HCT116 (cell line): ENCODE measurements at regions not wholly inside any gene's neighbourhood (a gene's known extent, or its start where the extent isn't known, plus 50 kb on each side); places are given as distances from the start of the nearest gene placed in this dataset.

ENCODE experiments used
- ATAC-seq: fragments of 200-7000 bp; cut with Tn5 transposase; 2 replicates; pipeline ENCODE4 v1.9.1; 2020; ENCODE audit warnings: mild to moderate bottlenecking, moderate library complexity
- BruUV-seq: library from RNA; stranded (reverse); fragments of 400-500 nt; replicated peaks from 2 replicates; lab custom pipeline; 2021; lab: Mats Ljungman, UMichigan
- CTCF ChIA-PET: fragments of 300-600 bp; sonication (Branson Sonifier 250); formaldehyde crosslinking; loops from one replicate; lab custom pipeline; 2021; ENCODE audit warnings: antibody characterized with exemption; lab: Charles Lee
- POLR2A ChIA-PET: fragments of 300-600, 350-600 bp; sonication (Branson Sonifier 250); formaldehyde crosslinking; loops from one replicate; lab custom pipeline; 2021; ENCODE audit warnings: antibody characterized with exemption; lab: Charles Lee
- RAD21 ChIA-PET, 2 experiments: fragments of 300-600 bp; sonication (Branson Sonifier 250); formaldehyde crosslinking; loops; one replicate each; lab custom pipeline; 2023; ENCODE audit warnings: low total read pairs in 2 of 2; ENCODE audit not compliant: uncharacterized antibody in 2 of 2, unreplicated experiment in 2 of 2, low non-redundant PET in 1 of 2; lab: Charles Lee
- DNase-seq: peaks from one replicate; pipeline ENCODE4 v3.0.0-alpha.2; 2010; ENCODE audit warnings: low read depth, low spot score
- H2AFZ ChIP-seq: fragments of 200-600 bp; shearing (Covaris generic), sonication (generic); 2 replicates; pipeline ENCODE4 v1.6.1; 2017; ENCODE audit warnings: low read depth, mixed run types, mixed read lengths, antibody characterized with exemption, low read length; ENCODE audit not compliant: poor library complexity, severe bottlenecking
- H3K27ac ChIP-seq: 2 replicates; pipeline ENCODE4 v1.5.1; 2012; ENCODE audit warnings: low read depth, low read length
- H3K27me3 ChIP-seq: fragments of 200-600 bp; sonication (generic); 2 replicates; pipeline ENCODE4 v1.6.1; 2016; ENCODE audit warnings: mixed run types, low read length, mixed read lengths; ENCODE audit not compliant: insufficient read depth
- H3K36me3 ChIP-seq, 2 experiments: fragments of 200-500 bp in 1 of 2; fragments of 200-600 bp in 1 of 2; sonication (Bioruptor generic) in 1 of 2; sonication (generic) in 1 of 2; 2 replicates each; pipeline versions ENCODE4 v1.5.1 to v1.6.1; 2014 to 2016; ENCODE audit warnings: low read length in 2 of 2, inconsistent platforms in 1 of 2, mixed read lengths in 1 of 2, mixed run types in 1 of 2; ENCODE audit not compliant: insufficient read depth in 2 of 2, control insufficient read depth in 1 of 2
- H3K4me1 ChIP-seq, 2 experiments: fragments of 200-600 bp in 1 of 2; sonication (generic) in 1 of 2; 2 replicates each; pipeline versions ENCODE4 v1.5.1 to v1.6.1; 2012 to 2017; ENCODE audit warnings: low read length in 2 of 2, inconsistent platforms in 1 of 2, mild to moderate bottlenecking in 1 of 2, mixed read lengths in 1 of 2, mixed run types in 1 of 2, moderate library complexity in 1 of 2; ENCODE audit not compliant: insufficient read depth in 2 of 2, control insufficient read depth in 1 of 2
- H3K4me2 ChIP-seq: fragments of 200-600 bp; sonication (generic); 2 replicates; pipeline ENCODE4 v1.6.1; 2017; ENCODE audit warnings: mixed run types, low read length, mixed read lengths
- H3K4me3 ChIP-seq, 2 experiments: fragments of 200-600 bp in 1 of 2; sonication (generic) in 1 of 2; replicated peaks in 1 of 2; 2 replicates each; pipeline ENCODE4 v1.5.1; 2011 to 2016; ENCODE audit warnings: low read length in 2 of 2, control low read depth in 1 of 2, low read depth in 1 of 2, mild to moderate bottlenecking in 1 of 2, mixed read lengths in 1 of 2, mixed run types in 1 of 2
- H3K79me2 ChIP-seq: fragments of 200-600 bp; sonication (generic); 2 replicates; pipeline ENCODE4 v1.6.1; 2017; ENCODE audit warnings: mild to moderate bottlenecking, mixed run types, low read length, moderate library complexity, mixed read lengths; ENCODE audit not compliant: insufficient read depth
- H3K9ac ChIP-seq: fragments of 200-600 bp; sonication (generic); 2 replicates; pipeline ENCODE4 v1.6.1; 2016; ENCODE audit warnings: low read length, mixed read lengths
- H3K9me2 ChIP-seq: fragments of 200-600 bp; sonication (generic), shearing (Covaris generic); 2 replicates; pipeline ENCODE4 v1.6.1; 2017; ENCODE audit warnings: mixed run types, mild to moderate bottlenecking, moderate library complexity; ENCODE audit not compliant: insufficient read depth
- H3K9me3 ChIP-seq, 2 experiments: fragments of 200-500 bp in 1 of 2; fragments of 200-600 bp in 1 of 2; sonication (Bioruptor generic) in 1 of 2; sonication (generic) in 1 of 2; 2 replicates each; pipeline ENCODE4 v1.6.1; 2014 to 2017; ENCODE audit warnings: low read length in 2 of 2, mixed read lengths in 2 of 2, inconsistent platforms in 1 of 2, low read depth in 1 of 2, mild to moderate bottlenecking in 1 of 2, mixed run types in 1 of 2, moderate library complexity in 1 of 2; ENCODE audit not compliant: control insufficient read depth in 1 of 2, insufficient read depth in 1 of 2
- H4K20me1 ChIP-seq: fragments of 200-600 bp; sonication (generic), shearing (Covaris generic); 2 replicates; pipeline ENCODE4 v1.6.1; 2017; ENCODE audit warnings: mixed run types, mild to moderate bottlenecking, moderate library complexity; ENCODE audit not compliant: insufficient read depth
- ATF3 ChIP-seq: IDR thresholded peaks from 2 replicates; pipeline ENCODE4 v1.6.1; 2012
- CEBPB ChIP-seq: IDR thresholded peaks from 2 replicates; pipeline ENCODE4 v1.6.1; 2012; ENCODE audit warnings: low read depth
- CTCF ChIP-seq, 3 experiments: fragments of 200-600 bp in 1 of 3; sonication (generic) in 1 of 3; IDR thresholded peaks in 2 of 3; conservative IDR thresholded peaks in 1 of 3; 2 replicates each; pipeline ENCODE4 v1.5.1; 2012 to 2017; ENCODE audit warnings: low read depth in 2 of 3, low read length in 2 of 3, antibody characterized with exemption in 1 of 3, borderline replicate concordance in 1 of 3, control low read depth in 1 of 3, mild to moderate bottlenecking in 1 of 3, mixed read lengths in 1 of 3, mixed run types in 1 of 3, moderate library complexity in 1 of 3; ENCODE audit not compliant: insufficient read depth in 1 of 3
- EGR1 ChIP-seq: IDR thresholded peaks from 2 replicates; pipeline ENCODE4 v1.6.1; 2012; ENCODE audit warnings: low read depth
- ELF1 ChIP-seq: IDR thresholded peaks from 2 replicates; pipeline ENCODE4 v1.6.1; 2012; ENCODE audit warnings: low read depth, borderline replicate concordance
- EZH2 ChIP-seq: fragments of 200-600 bp; sonication (generic); IDR thresholded peaks from 2 replicates; pipeline ENCODE4 v1.6.1; 2017; ENCODE audit warnings: antibody characterized with exemption, mixed run types
- EZH2phosphoT487 ChIP-seq: fragments of 200-600 bp; IDR thresholded peaks from 2 replicates; pipeline ENCODE4 v1.6.1; 2018; ENCODE audit warnings: antibody characterized with exemption, borderline replicate concordance
- MAX ChIP-seq: IDR thresholded peaks from 2 replicates; pipeline ENCODE4 v1.6.1; 2012
- POLR2AphosphoS5 ChIP-seq: IDR thresholded peaks from 2 replicates; pipeline ENCODE4 v1.6.1; 2011; ENCODE audit warnings: mild to moderate bottlenecking, low read depth, low read length, moderate library complexity
- SIN3A ChIP-seq: IDR thresholded peaks from 2 replicates; pipeline ENCODE4 v1.6.1; 2012; ENCODE audit warnings: low read depth
- SP1 ChIP-seq: IDR thresholded peaks from 2 replicates; pipeline ENCODE4 v1.6.1; 2012; ENCODE audit warnings: low read depth
- TCF7L2 ChIP-seq: IDR thresholded peaks from 2 replicates; pipeline ENCODE4 v1.7.0; 2011; ENCODE audit warnings: borderline replicate concordance, inconsistent platforms; ENCODE audit not compliant: insufficient read depth, insufficient read length; ENCODE audit errors: extremely low read depth
- YY1 ChIP-seq: IDR thresholded peaks from 2 replicates; pipeline ENCODE4 v1.6.1; 2011; ENCODE audit warnings: low read length, low read depth, moderate library complexity, mild to moderate bottlenecking; ENCODE audit not compliant: insufficient replicate concordance; ENCODE audit errors: extremely low read depth
- ZBTB33 ChIP-seq: IDR thresholded peaks from 2 replicates; pipeline ENCODE4 v1.6.1; 2011; ENCODE audit warnings: mild to moderate bottlenecking, low read length, moderate library complexity; ENCODE audit not compliant: insufficient replicate concordance; ENCODE audit errors: extremely low read depth
- ZFX ChIP-seq: fragments of 450-650 bp; IDR thresholded peaks from 2 replicates; pipeline ENCODE4 v1.6.1; 2017
- ZNF274 ChIP-seq: fragments of 200-500 bp; sonication (Bioruptor generic); IDR thresholded peaks from 2 replicates; pipeline ENCODE4 v1.6.1; 2014; ENCODE audit warnings: mild to moderate bottlenecking, low read depth, low read length, inconsistent platforms
- intact Hi-C: fragments of 100-400 bp; cut with micrococcal nuclease; formaldehyde crosslinking; loops from 2 replicates; pipeline ENCODE4 v1.10.0; 2022

- Histone ChIP-seq H3K36me3 (no peaks in the 10 kb centered on the region), H3K9me3 (no peaks in the 10 kb centered on the region), H3K4me3 (no peak overlapping the region), H3K27ac (no peak overlapping the region), H3K4me1 (no peaks in the 10 kb centered on the region), H3K79me2 (no peaks in the 10 kb centered on the region), H3K9me2 (no peaks in the 10 kb centered on the region), H3K4me2 (no peak overlapping the region), H2AFZ (no peak overlapping the region), H3K27me3 (peaks cover 21% of the 10 kb centered on the region; the same call in 1 of the 2 replicates), H4K20me1 (no peaks in the 10 kb centered on the region), H3K9ac (no peak overlapping the region)
- DNase-seq (no peak), ATAC-seq (no peak)
- TF ChIP-seq CTCF (IDR thresholded peaks at IDR 0.05 in 2 of 3, conservative IDR thresholded peaks at IDR 0.05 in 1 of 3; ENCODE audit: borderline replicate concordance in 1 of 3, insufficient read depth in 1 of 3, low read depth in 2 of 3, low read length in 2 of 3) (0 out of 6 replicates have a peak, but pooled peaks of 1 of the 3 experiments have one; percentile 14), EZH2phosphoT487 (no peak)
- RAD21 ChIA-PET, result no interaction called here
- intact Hi-C loops, result no loop called here
- BruUV-seq, result no TSS peak
- POLR2A ChIA-PET, result no interaction called here
- CTCF ChIA-PET, result no interaction called here
Observed at GRCh38 chr2:48902521-48902920, 147.0 kb upstream of the LHCGR start.

- DNase-seq, result no peak
- Histone ChIP-seq H3K4me1 (no peaks in the 10 kb centered on the region), H2AFZ (no peak overlapping the region), H3K9ac (no peak overlapping the region), H3K9me3 (no peaks in the 10 kb centered on the region), H3K79me2 (no peaks in the 10 kb centered on the region), H4K20me1 (no peaks in the 10 kb centered on the region), H3K4me3 (no peak overlapping the region), H3K36me3 (no peaks in the 10 kb centered on the region), H3K27ac (no peak overlapping the region), H3K4me2 (no peak overlapping the region), H3K27me3 (peaks cover 15% of the 10 kb centered on the region; the same call in 1 of the 2 replicates), H3K9me2 (no peaks in the 10 kb centered on the region)
- CTCF ChIA-PET, result no interaction called here
- POLR2A ChIA-PET, result no interaction called here
- intact Hi-C loops, result no loop called here
- no TSS peak for BruUV-seq
- no peak for TF ChIP-seq EGR1
- TF ChIP-seq ELF1, result no peak
- TF ChIP-seq CEBPB, result no peak
- no peak for TF ChIP-seq YY1
- no peak for TF ChIP-seq TCF7L2
- TF ChIP-seq SIN3A, result no peak
- no peak for TF ChIP-seq SP1
- no peak for TF ChIP-seq ZNF274
- no peak for TF ChIP-seq ATF3
- TF ChIP-seq POLR2AphosphoS5, result no peak
- TF ChIP-seq MAX, result no peak
- no peak for TF ChIP-seq EZH2phosphoT487
- no peak for TF ChIP-seq ZFX
- no peak for TF ChIP-seq EZH2
- TF ChIP-seq ZBTB33, result no peak
- RAD21 ChIA-PET, result no interaction called here
- ATAC-seq, result no peak
Observed at GRCh38 chr2:48901416-48901815, 145.9 kb upstream of the LHCGR start.
